ENCODE measurements at regions not wholly inside any gene's neighbourhood (a gene's known extent, or its start where the extent isn't known, plus 50 kb on each side); places are given as distances from the start of the nearest gene placed in this dataset.

DNA sequence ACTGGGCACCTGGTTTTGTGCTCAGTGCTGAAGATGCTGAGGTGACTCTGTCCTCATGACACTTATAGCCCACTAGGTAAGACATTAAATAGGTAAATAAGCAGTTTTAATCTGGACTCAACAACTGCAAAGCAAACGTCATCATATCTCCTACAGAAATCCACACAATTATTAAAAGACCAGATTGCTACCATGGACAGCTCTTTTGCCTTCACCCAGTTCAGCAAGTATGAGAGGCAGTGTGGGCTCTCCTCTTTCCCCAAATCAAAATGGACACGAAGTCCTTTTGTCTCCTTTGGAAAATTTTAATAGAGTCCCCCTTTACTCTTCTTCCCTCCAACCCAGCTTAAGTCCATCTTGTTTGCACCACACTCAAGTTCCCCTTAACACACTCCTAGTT lies 171.1 kb downstream of the RPAP3 start:
- CTCF ChIA-PET (ENCODE audit: low intra/inter-chr PET ratio, low total read pairs) = no interaction called here
- DNase-seq (ENCODE audit: low spot score) (no peak), FAIRE-seq (no peak), ATAC-seq (no peak)
- no peak overlapping the region for H3K9ac ChIP-seq (ENCODE audit: insufficient read depth, low read depth, low read length)
- H2AFZ ChIP-seq (ENCODE audit: low read length) = no peak overlapping the region
- no peaks in the 10 kb centered on the region for H4K20me1 ChIP-seq (ENCODE audit: insufficient read depth, low read length)
- H3K4me2 ChIP-seq (ENCODE audit: low read depth, low read length) = no peak overlapping the region
- BruUV-seq (replicated peaks) = no TSS peak
- no peak overlapping the region for H3K4me3 ChIP-seq (replicated peaks in 1 of 3; ENCODE audit: insufficient read depth in 1 of 3, low read depth in 2 of 3, low read length in 3 of 3)
- no peaks in the 10 kb centered on the region for H3K4me1 ChIP-seq (ENCODE audit: insufficient read depth, low read length)
- H3K27me3 ChIP-seq (ENCODE audit: control insufficient read depth in 1 of 2, insufficient read depth in 2 of 2, low read length in 2 of 2) = no peaks in the 10 kb centered on the region
- in situ Hi-C loops (cut with HindIII; ENCODE audit: extremely low pct_ligation_motif_present, low pct_unique_long_range_greater_than_20kb) (no loop called here), intact Hi-C loops (cut with micrococcal nuclease; ENCODE audit: unreplicated experiment) (no loop called here)
- H3K9me3 ChIP-seq (ENCODE audit: low read length) = peaks cover 11% of the 10 kb centered on the region
- TF ChIP-seq, protein P1, sequence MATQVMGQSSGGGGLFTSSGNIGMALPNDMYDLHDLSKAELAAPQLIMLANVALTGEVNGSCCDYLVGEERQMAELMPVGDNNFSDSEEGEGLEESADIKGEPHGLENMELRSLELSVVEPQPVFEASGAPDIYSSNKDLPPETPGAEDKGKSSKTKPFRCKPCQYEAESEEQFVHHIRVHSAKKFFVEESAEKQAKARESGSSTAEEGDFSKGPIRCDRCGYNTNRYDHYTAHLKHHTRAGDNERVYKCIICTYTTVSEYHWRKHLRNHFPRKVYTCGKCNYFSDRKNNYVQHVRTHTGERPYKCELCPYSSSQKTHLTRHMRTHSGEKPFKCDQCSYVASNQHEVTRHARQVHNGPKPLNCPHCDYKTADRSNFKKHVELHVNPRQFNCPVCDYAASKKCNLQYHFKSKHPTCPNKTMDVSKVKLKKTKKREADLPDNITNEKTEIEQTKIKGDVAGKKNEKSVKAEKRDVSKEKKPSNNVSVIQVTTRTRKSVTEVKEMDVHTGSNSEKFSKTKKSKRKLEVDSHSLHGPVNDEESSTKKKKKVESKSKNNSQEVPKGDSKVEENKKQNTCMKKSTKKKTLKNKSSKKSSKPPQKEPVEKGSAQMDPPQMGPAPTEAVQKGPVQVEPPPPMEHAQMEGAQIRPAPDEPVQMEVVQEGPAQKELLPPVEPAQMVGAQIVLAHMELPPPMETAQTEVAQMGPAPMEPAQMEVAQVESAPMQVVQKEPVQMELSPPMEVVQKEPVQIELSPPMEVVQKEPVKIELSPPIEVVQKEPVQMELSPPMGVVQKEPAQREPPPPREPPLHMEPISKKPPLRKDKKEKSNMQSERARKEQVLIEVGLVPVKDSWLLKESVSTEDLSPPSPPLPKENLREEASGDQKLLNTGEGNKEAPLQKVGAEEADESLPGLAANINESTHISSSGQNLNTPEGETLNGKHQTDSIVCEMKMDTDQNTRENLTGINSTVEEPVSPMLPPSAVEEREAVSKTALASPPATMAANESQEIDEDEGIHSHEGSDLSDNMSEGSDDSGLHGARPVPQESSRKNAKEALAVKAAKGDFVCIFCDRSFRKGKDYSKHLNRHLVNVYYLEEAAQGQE (IDR thresholded peaks at IDR 0.05; ENCODE audit: borderline replicate concordance in 1 of 2, low read depth in 1 of 2, low read length in 2 of 2) = peak; percentile 17 to 89
- TF ChIP-seq HNF4A (CRISPR knock-in tag; IDR thresholded peaks at IDR 0.05) (no peak), GTF2F1 (IDR thresholded peaks at IDR 0.05; ENCODE audit: low read length) (no peak), ZNF274 (CRISPR knock-in tag; IDR thresholded peaks at IDR 0.05) (no peak), MIER2 (CRISPR knock-in tag; IDR thresholded peaks at IDR 0.05) (0 out of 2 replicates have a peak, but pooled peaks have one; percentile 72)
- POLR2A ChIA-PET = no interaction called here
- H3K79me2 ChIP-seq (ENCODE audit: insufficient read depth, low read length) = no peaks in the 10 kb centered on the region
- no peak overlapping the region for H3K27ac ChIP-seq (ENCODE audit: extremely low read length, insufficient read depth, low read length)
- H3K36me3 ChIP-seq (replicated peaks in 1 of 2; ENCODE audit: control insufficient read depth in 1 of 2, insufficient read depth in 2 of 2, low read length in 2 of 2) = no peaks in the 10 kb centered on the region
- 4% methylated on average over 2 of the region's 2 CpGs for WGBS (ENCODE audit: low lambda C conversion rate)

GRCh38 chr12:47530050-47530449 lies 175.8 kb downstream of the RPAP3 start:
- Histone ChIP-seq H3K36me3 (replicated peaks in 1 of 2; ENCODE audit: control insufficient read depth in 1 of 2, insufficient read depth in 2 of 2, low read length in 2 of 2) (no peaks in the 10 kb centered on the region), H3K27me3 (ENCODE audit: control insufficient read depth in 1 of 2, insufficient read depth in 2 of 2, low read length in 2 of 2) (no peaks in the 10 kb centered on the region), H3K27ac (ENCODE audit: extremely low read length, insufficient read depth, low read length) (no peak overlapping the region), H3K9ac (ENCODE audit: insufficient read depth, low read depth, low read length) (no peak overlapping the region), H3K4me2 (ENCODE audit: low read depth, low read length) (no peak overlapping the region), H3K9me3 (ENCODE audit: low read length) (peaks cover 11% of the 10 kb centered on the region), H3K79me2 (ENCODE audit: insufficient read depth, low read length) (no peaks in the 10 kb centered on the region), H4K20me1 (ENCODE audit: insufficient read depth, low read length) (no peaks in the 10 kb centered on the region), H2AFZ (ENCODE audit: low read length) (no peak overlapping the region), H3K4me1 (ENCODE audit: insufficient read depth, low read length) (no peaks in the 10 kb centered on the region), H3K4me3 (replicated peaks in 1 of 3; ENCODE audit: insufficient read depth in 1 of 3, low read depth in 2 of 3, low read length in 3 of 3) (no peak overlapping the region)
- in situ Hi-C loops (cut with HindIII; ENCODE audit: extremely low pct_ligation_motif_present, low pct_unique_long_range_greater_than_20kb) (no loop called here), intact Hi-C loops (cut with micrococcal nuclease; ENCODE audit: unreplicated experiment) (no loop called here)
- ChIA-PET CTCF (ENCODE audit: low intra/inter-chr PET ratio, low total read pairs) (no interaction called here), POLR2A (no interaction called here)
- DNase-seq (ENCODE audit: low spot score) (no peak), ATAC-seq (no peak), FAIRE-seq (no peak)
- no TSS peak for BruUV-seq (replicated peaks)
- TF ChIP-seq ZNF251 (CRISPR knock-in tag; IDR thresholded peaks at IDR 0.05) (no peak), FOXK2 (IDR thresholded peaks at IDR 0.05) (no peak), HNRNPLL (IDR thresholded peaks at IDR 0.05; ENCODE audit: low read depth, low read length, poor library complexity, severe bottlenecking) (no peak), MBD4 (IDR thresholded peaks at IDR 0.05; ENCODE audit: borderline replicate concordance, low read length) (no peak), ZNF256 (CRISPR knock-in tag; conservative IDR thresholded peaks at IDR 0.05) (no peak), HNRNPL (IDR thresholded peaks at IDR 0.05; ENCODE audit: low read depth, low read length) (no peak)
- TF ChIP-seq, protein P2, sequence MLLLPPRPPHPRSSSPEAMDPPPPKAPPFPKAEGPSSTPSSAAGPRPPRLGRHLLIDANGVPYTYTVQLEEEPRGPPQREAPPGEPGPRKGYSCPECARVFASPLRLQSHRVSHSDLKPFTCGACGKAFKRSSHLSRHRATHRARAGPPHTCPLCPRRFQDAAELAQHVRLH (CRISPR knock-in tag; IDR thresholded peaks at IDR 0.05; ENCODE audit: borderline replicate concordance, low read depth) = no peak
- TF ChIP-seq, protein P3, sequence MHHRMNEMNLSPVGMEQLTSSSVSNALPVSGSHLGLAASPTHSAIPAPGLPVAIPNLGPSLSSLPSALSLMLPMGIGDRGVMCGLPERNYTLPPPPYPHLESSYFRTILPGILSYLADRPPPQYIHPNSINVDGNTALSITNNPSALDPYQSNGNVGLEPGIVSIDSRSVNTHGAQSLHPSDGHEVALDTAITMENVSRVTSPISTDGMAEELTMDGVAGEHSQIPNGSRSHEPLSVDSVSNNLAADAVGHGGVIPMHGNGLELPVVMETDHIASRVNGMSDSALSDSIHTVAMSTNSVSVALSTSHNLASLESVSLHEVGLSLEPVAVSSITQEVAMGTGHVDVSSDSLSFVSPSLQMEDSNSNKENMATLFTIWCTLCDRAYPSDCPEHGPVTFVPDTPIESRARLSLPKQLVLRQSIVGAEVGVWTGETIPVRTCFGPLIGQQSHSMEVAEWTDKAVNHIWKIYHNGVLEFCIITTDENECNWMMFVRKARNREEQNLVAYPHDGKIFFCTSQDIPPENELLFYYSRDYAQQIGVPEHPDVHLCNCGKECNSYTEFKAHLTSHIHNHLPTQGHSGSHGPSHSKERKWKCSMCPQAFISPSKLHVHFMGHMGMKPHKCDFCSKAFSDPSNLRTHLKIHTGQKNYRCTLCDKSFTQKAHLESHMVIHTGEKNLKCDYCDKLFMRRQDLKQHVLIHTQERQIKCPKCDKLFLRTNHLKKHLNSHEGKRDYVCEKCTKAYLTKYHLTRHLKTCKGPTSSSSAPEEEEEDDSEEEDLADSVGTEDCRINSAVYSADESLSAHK (CRISPR knock-in tag; IDR thresholded peaks at IDR 0.05; ENCODE audit: borderline replicate concordance) = no peak

Data from HepG2 (cell line).